Keratinocyte (primary cell): ENCODE measurements at regions not wholly inside any gene's neighbourhood (a gene's known extent, or its start where the extent isn't known, plus 50 kb on each side); places are given as distances from the start of the nearest gene placed in this dataset.
"Not testable (repeated sequence)": the region's sequence is repeated elsewhere in the genome, so short reads cannot be mapped to it uniquely, and the experiment has no call there.

Experiments used
- DNase-seq: peaks from one replicate; pipeline ENCODE4 v3.0.0-alpha.2; 2011; ENCODE audit warnings: low read depth, missing footprints, low spot score
- FAIRE-seq: peaks from 2 replicates; lab custom pipeline; 2011; peaks lifted over from hg19 to GRCh38; lab: Jason Lieb, UNC
- H2AFZ ChIP-seq: 2 replicates; pipeline ENCODE4 v1.6.0; 2012; ENCODE audit warnings: low read length, control low read depth, inconsistent platforms; ENCODE audit not compliant: control insufficient read depth
- H3K27ac ChIP-seq: 2 replicates; pipeline ENCODE4 v1.5.1; 2011; ENCODE audit warnings: low read length; ENCODE audit not compliant: control insufficient read depth, insufficient read depth
- H3K27me3 ChIP-seq: 3 replicates; pipeline ENCODE4 v1.6.0; 2011; ENCODE audit warnings: low read length; ENCODE audit not compliant: control insufficient read depth, insufficient read depth; ENCODE audit errors: extremely low read depth
- H3K36me3 ChIP-seq, 2 experiments: 2 replicates in 1 of 2; 3 replicates in 1 of 2; pipeline ENCODE4 v1.5.1; 2011; ENCODE audit warnings: low read length in 2 of 2, mild to moderate bottlenecking in 1 of 2; ENCODE audit not compliant: control insufficient read depth in 2 of 2, insufficient read depth in 2 of 2; ENCODE audit errors: extremely low read depth in 1 of 2
- H3K4me1 ChIP-seq: 3 replicates; pipeline ENCODE4 v1.5.1; 2011; ENCODE audit warnings: low read length; ENCODE audit not compliant: control insufficient read depth, insufficient read depth; ENCODE audit errors: extremely low read depth
- H3K4me2 ChIP-seq: 3 replicates; pipeline ENCODE4 v1.6.0; 2011; ENCODE audit warnings: low read depth, low read length; ENCODE audit not compliant: control insufficient read depth, insufficient read depth; ENCODE audit errors: extremely low read depth
- H3K4me3 ChIP-seq, 3 experiments: fragments of 200-600 bp in 1 of 3; sonication (generic) in 1 of 3; 2 replicates in 2 of 3; 3 replicates in 1 of 3; pipeline ENCODE4 v1.5.1; 2011 to 2016; ENCODE audit warnings: low read length in 3 of 3, mild to moderate bottlenecking in 3 of 3, control low read depth in 2 of 3, inconsistent platforms in 1 of 3, low read depth in 1 of 3, mixed read lengths in 1 of 3, mixed run types in 1 of 3, moderate library complexity in 1 of 3; ENCODE audit not compliant: control insufficient read depth in 2 of 3, insufficient read depth in 2 of 3; ENCODE audit errors: extremely low read depth in 1 of 3
- H3K79me2 ChIP-seq: 2 replicates; pipeline ENCODE4 v1.6.0; 2012; ENCODE audit warnings: low read length; ENCODE audit not compliant: control insufficient read depth, insufficient read depth
- H3K9ac ChIP-seq: 3 replicates; pipeline ENCODE4 v1.6.0; 2011; ENCODE audit warnings: low read length; ENCODE audit not compliant: control insufficient read depth, insufficient read depth; ENCODE audit errors: extremely low read depth
- H3K9me1 ChIP-seq: 3 replicates; pipeline ENCODE4 v1.6.0; 2011; ENCODE audit warnings: low read length; ENCODE audit not compliant: control insufficient read depth, insufficient read depth; ENCODE audit errors: extremely low read depth
- H3K9me3 ChIP-seq: 2 replicates; pipeline ENCODE4 v1.5.1; 2012; ENCODE audit warnings: low read depth, low read length; ENCODE audit not compliant: control insufficient read depth
- H4K20me1 ChIP-seq: 3 replicates; pipeline ENCODE4 v1.6.0; 2011; ENCODE audit warnings: low read length; ENCODE audit not compliant: control insufficient read depth, insufficient read depth; ENCODE audit errors: extremely low read depth
- dilution Hi-C: fragments of 300-500 bp; cut with MboI; formaldehyde crosslinking; loops from one replicate; pipeline ENCODE4 v1.7.0; 2020; ENCODE audit warnings: low sequenced_read_pairs; ENCODE audit not compliant: extremely low pct_ligation_motif_present
- TF ChIP-seq, protein P1 (sequence below), 3 experiments: IDR thresholded peaks in 1 of 3; conservative IDR thresholded peaks in 1 of 3; optimal IDR thresholded peaks in 1 of 3; 2 replicates in 2 of 3; 3 replicates in 1 of 3; pipeline versions ENCODE3 to v1.5.1; 2011; ENCODE audit warnings: low read length in 3 of 3, mild to moderate bottlenecking in 3 of 3, moderate library complexity in 2 of 3, control low read depth in 1 of 3, inconsistent platforms in 1 of 3; ENCODE audit not compliant: insufficient read depth in 2 of 3; ENCODE audit errors: extremely low read depth in 1 of 3

GRCh38 chr11:49526240-49526829, 317.9 kb upstream of the FOLH1 start:
- dilution Hi-C loops, H3K79me2 ChIP-seq, H4K20me1 ChIP-seq, H3K4me2 ChIP-seq, H3K9ac ChIP-seq, H3K27ac ChIP-seq, H2AFZ ChIP-seq, H3K9me3 ChIP-seq, H3K36me3 ChIP-seq, H3K4me1 ChIP-seq, H3K4me3 ChIP-seq, H3K9me1 ChIP-seq, H3K27me3 ChIP-seq: not testable (repeated sequence)
- peak; percentile 93 for FAIRE-seq
- TF ChIP-seq, protein P1, sequence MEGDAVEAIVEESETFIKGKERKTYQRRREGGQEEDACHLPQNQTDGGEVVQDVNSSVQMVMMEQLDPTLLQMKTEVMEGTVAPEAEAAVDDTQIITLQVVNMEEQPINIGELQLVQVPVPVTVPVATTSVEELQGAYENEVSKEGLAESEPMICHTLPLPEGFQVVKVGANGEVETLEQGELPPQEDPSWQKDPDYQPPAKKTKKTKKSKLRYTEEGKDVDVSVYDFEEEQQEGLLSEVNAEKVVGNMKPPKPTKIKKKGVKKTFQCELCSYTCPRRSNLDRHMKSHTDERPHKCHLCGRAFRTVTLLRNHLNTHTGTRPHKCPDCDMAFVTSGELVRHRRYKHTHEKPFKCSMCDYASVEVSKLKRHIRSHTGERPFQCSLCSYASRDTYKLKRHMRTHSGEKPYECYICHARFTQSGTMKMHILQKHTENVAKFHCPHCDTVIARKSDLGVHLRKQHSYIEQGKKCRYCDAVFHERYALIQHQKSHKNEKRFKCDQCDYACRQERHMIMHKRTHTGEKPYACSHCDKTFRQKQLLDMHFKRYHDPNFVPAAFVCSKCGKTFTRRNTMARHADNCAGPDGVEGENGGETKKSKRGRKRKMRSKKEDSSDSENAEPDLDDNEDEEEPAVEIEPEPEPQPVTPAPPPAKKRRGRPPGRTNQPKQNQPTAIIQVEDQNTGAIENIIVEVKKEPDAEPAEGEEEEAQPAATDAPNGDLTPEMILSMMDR (optimal IDR thresholded peaks at IDR 0.05 in 1 of 3, IDR thresholded peaks at IDR 0.05 in 1 of 3, conservative IDR thresholded peaks at IDR 0.05 in 1 of 3; ENCODE audit: extremely low read depth in 1 of 3, insufficient read depth in 2 of 3, low read length in 3 of 3), result peak in 2 of 3 experiments; percentile 44 to 60
- DNase-seq, result peak; percentile 1

- H4K20me1 ChIP-seq, result no peaks in the 10 kb centered on the region
- H2AFZ ChIP-seq, result no peak overlapping the region
- H3K79me2 ChIP-seq, result no peaks in the 10 kb centered on the region
- H3K27ac ChIP-seq, result no peak overlapping the region
- no peaks in the 10 kb centered on the region for H3K4me1 ChIP-seq
- FAIRE-seq (no peak), DNase-seq (no peak)
- TF ChIP-seq, protein P1 (optimal IDR thresholded peaks at IDR 0.05 in 1 of 3, IDR thresholded peaks at IDR 0.05 in 1 of 3, conservative IDR thresholded peaks at IDR 0.05 in 1 of 3; ENCODE audit: extremely low read depth in 1 of 3, insufficient read depth in 2 of 3, low read length in 3 of 3), result no peak
- H3K9ac ChIP-seq, result no peak overlapping the region
- no peaks in the 10 kb centered on the region for H3K36me3 ChIP-seq
- H3K4me2 ChIP-seq, result no peak overlapping the region
- dilution Hi-C loops, result no loop called here
- no peaks in the 10 kb centered on the region for H3K27me3 ChIP-seq
- no peak overlapping the region for H3K4me3 ChIP-seq
- H3K9me1 ChIP-seq, result no peaks in the 10 kb centered on the region
- H3K9me3 ChIP-seq, result no peaks in the 10 kb centered on the region
Observed at GRCh38 chr11:49533204-49533603, 324.8 kb upstream of the FOLH1 start.

GRCh38 chr11:49538927-49539326, 330.5 kb upstream of the FOLH1 start:
- H3K4me3 ChIP-seq, dilution Hi-C loops, DNase-seq, H3K79me2 ChIP-seq, H3K27me3 ChIP-seq, H3K9me1 ChIP-seq, H3K36me3 ChIP-seq, H3K9me3 ChIP-seq, FAIRE-seq, H3K4me1 ChIP-seq, H3K9ac ChIP-seq, H4K20me1 ChIP-seq, H2AFZ ChIP-seq, H3K4me2 ChIP-seq, H3K27ac ChIP-seq: not testable (repeated sequence)

DNA sequence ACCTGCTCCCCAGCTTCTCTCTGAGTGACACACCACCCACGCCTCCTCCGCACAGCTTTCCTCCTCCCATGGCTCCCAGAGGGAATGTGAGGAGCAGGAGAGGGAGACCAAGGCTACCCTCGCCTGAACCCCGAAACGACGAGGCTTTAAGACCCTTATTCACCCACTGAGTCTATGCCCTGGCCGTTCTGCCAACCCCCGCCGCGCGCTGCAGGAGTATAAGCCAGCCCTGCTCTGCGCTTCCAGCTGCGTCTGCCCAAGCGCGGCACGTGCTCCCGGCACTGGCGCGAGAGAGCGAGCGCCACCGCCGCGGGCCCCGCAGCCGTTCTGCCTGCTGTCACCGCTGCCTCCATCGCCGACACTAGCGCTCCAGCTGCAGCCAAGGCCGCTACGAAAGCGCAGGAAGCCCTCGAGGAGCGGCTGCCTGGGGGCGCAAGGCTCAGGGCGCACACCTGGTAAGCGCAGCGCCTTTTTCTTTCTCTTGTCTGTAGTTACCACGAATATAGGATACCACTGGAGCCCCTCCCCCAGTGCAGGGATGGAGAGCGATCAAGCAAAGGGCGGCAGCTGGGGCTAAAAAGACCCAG, 350.0 kb upstream of the FOLH1 start:
- FAIRE-seq, H3K27ac ChIP-seq: not testable (repeated sequence)

More for the DNA sequence above, 350.0 kb upstream of the FOLH1 start:
- dilution Hi-C loops, H3K27me3 ChIP-seq, DNase-seq, H3K79me2 ChIP-seq, H3K9ac ChIP-seq, H3K9me3 ChIP-seq, H3K4me1 ChIP-seq, H2AFZ ChIP-seq, H3K36me3 ChIP-seq, H3K4me3 ChIP-seq, H3K9me1 ChIP-seq, H3K4me2 ChIP-seq, H4K20me1 ChIP-seq: not testable (repeated sequence)
